ENCODE measurements at regions not wholly inside any gene's neighbourhood (a gene's known extent, or its start where the extent isn't known, plus 50 kb on each side); places are given as distances from the start of the nearest gene placed in this dataset.

DNA sequence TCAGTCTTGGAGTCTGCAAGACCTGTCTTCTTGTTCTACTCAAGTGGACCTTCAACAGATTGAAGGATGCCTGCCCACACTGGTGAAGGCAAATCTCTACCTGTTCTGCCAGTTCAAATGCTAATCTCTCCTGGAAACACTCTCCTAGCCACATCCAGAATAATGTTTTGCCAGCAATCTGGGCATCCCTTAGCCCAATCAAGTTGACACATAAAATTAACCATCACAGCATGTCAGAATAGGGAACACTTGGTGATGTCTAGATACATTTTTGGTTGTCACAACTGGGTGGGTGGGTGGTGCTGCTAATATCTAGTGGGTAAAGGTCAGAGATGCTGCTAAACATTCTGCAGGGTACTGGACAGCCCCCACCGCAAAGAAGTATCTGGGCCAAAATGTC, 744.9 kb upstream of the SOX9 start:
- H3K4me1 ChIP-seq = no peaks in the 10 kb centered on the region
- ATAC-seq (no peak), DNase-seq (ENCODE audit: low read depth in 1 of 2, low spot score in 1 of 2) (no peak), FAIRE-seq (no peak)
- H3K4me3 ChIP-seq = no peak overlapping the region
- POLR2A ChIA-PET = no interaction called here
- CTCF ChIA-PET = interaction anchor here (1.2 to 1.8 kb wide), 2 partner anchors 85 to 608 kb away, joined by 3 to 4 read pairs; no protein-coding TSS in a partner anchor
- H3K4me2 ChIP-seq = no peak overlapping the region
- WGBS (ENCODE audit: missing lambda C conversion rate) = 88% methylated on average over 1 of the region's 1 CpG
- H3K9me3 ChIP-seq = no peaks in the 10 kb centered on the region
- TF ChIP-seq RARB (CRISPR knock-in tag; IDR thresholded peaks at IDR 0.05) = no peak
- no peak for TF ChIP-seq NR3C1 (IDR thresholded peaks at IDR 0.05)
- no peak for TF ChIP-seq HOXA7 (CRISPR knock-in tag; IDR thresholded peaks at IDR 0.05)
- TF ChIP-seq MYC (IDR thresholded peaks at IDR 0.05; ENCODE audit: borderline replicate concordance, low read length) = no peak
- TF ChIP-seq CBX2 (IDR thresholded peaks at IDR 0.05; ENCODE audit: borderline replicate concordance, low read depth) = no peak
- TF ChIP-seq SMC3 (IDR thresholded peaks at IDR 0.05) = no peak
- TF ChIP-seq HEYL (CRISPR knock-in tag; IDR thresholded peaks at IDR 0.05) = no peak
- TF ChIP-seq GATA3 (IDR thresholded peaks at IDR 0.05; ENCODE audit: borderline replicate concordance) = no peak
- no peak for TF ChIP-seq NFE2L2 (conservative IDR thresholded peaks at IDR 0.05; ENCODE audit: low read length)
- no peak for TF ChIP-seq RCOR1 (IDR thresholded peaks at IDR 0.05; ENCODE audit: low read depth, low read length)
- no peak for TF ChIP-seq CHD2 (IDR thresholded peaks at IDR 0.05; ENCODE audit: low read length, partially characterized antibody)
- no peak for TF ChIP-seq POLR2AphosphoS2 (conservative IDR thresholded peaks at IDR 0.05; ENCODE audit: low read length)
- TF ChIP-seq, protein P1, sequence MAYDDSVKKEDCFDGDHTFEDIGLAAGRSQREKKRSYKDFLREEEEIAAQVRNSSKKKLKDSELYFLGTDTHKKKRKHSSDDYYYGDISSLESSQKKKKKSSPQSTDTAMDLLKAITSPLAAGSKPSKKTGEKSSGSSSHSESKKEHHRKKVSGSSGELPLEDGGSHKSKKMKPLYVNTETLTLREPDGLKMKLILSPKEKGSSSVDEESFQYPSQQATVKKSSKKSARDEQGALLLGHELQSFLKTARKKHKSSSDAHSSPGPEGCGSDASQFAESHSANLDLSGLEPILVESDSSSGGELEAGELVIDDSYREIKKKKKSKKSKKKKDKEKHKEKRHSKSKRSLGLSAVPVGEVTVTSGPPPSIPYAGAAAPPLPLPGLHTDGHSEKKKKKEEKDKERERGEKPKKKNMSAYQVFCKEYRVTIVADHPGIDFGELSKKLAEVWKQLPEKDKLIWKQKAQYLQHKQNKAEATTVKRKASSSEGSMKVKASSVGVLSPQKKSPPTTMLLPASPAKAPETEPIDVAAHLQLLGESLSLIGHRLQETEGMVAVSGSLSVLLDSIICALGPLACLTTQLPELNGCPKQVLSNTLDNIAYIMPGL (CRISPR knock-in tag; IDR thresholded peaks at IDR 0.05; ENCODE audit: borderline replicate concordance) = no peak
- TF ChIP-seq, protein P2, sequence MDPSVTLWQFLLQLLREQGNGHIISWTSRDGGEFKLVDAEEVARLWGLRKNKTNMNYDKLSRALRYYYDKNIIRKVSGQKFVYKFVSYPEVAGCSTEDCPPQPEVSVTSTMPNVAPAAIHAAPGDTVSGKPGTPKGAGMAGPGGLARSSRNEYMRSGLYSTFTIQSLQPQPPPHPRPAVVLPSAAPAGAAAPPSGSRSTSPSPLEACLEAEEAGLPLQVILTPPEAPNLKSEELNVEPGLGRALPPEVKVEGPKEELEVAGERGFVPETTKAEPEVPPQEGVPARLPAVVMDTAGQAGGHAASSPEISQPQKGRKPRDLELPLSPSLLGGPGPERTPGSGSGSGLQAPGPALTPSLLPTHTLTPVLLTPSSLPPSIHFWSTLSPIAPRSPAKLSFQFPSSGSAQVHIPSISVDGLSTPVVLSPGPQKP (IDR thresholded peaks at IDR 0.05; ENCODE audit: low read depth, low read length) = no peak
- TF ChIP-seq ZFP36 (IDR thresholded peaks at IDR 0.05; ENCODE audit: borderline replicate concordance, partially characterized antibody) = no peak
- no peak overlapping the region for H3K27ac ChIP-seq

DNA sequence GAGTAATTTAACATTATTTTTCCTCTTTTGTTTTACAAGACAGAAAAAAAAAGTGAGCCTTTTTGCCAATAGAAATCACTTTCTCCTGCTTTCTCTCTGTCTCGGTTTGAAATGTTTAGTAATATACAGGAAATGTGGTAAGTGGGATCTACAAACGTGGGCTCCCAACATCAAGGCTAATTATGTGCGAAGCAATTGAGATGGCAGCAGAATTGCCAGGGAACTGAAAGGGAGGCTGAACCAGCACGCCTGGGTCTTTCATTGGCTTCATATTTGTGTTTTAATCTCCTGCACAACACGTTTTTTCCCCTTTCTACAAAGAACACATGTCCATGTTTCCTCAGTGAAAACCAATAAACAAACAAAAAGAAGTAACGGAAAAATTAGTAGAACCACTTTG, 743.9 kb upstream of the SOX9 start:
- Histone ChIP-seq H3K4me1 (no peaks in the 10 kb centered on the region), H3K27ac (no peak overlapping the region), H3K4me3 (no peak overlapping the region), H3K9me3 (no peaks in the 10 kb centered on the region), H3K4me2 (no peak overlapping the region)
- no peak for FAIRE-seq
- no peak for ATAC-seq
- TF ChIP-seq ZSCAN20 (CRISPR knock-in tag; IDR thresholded peaks at IDR 0.05) = no peak
- TF ChIP-seq, protein P1 (CRISPR knock-in tag; IDR thresholded peaks at IDR 0.05; ENCODE audit: borderline replicate concordance) = no peak
- TF ChIP-seq CHD2 (IDR thresholded peaks at IDR 0.05; ENCODE audit: low read length, partially characterized antibody) = no peak
- CTCF ChIA-PET = interaction anchor here (1.0 to 1.8 kb wide), 3 partner anchors 11 to 84 kb away, joined by 3 to 4 read pairs (median 3); no protein-coding TSS in a partner anchor
- 38% methylated on average over 6 of the region's 6 CpGs for WGBS (ENCODE audit: missing lambda C conversion rate)
- no peak for DNase-seq (ENCODE audit: low read depth in 1 of 2, low spot score in 1 of 2)
- POLR2A ChIA-PET = no interaction called here

DNA sequence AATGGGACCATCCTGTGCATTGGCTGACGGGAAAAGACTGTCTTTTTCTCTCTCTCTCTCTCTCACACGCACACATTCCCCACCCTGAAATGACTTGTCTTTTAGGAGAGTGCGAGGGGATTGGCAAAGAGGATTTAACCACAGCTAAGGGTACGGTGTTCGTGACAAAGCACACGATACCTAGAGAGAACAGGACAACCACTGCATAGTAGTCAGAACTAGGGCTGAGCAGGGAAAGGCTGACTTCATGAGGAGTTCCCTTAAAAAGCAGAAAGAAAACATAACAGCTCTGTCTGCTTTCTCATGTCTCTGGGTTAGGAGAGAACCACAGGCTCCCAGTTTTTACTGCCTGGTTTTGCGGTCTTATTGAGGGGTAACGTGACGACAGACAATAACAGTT, 742.8 kb upstream of the SOX9 start:
- FAIRE-seq (no peak), ATAC-seq (no peak), DNase-seq (ENCODE audit: low read depth in 1 of 2, low spot score in 1 of 2) (no peak)
- ChIA-PET CTCF (interaction anchor here (0.6 to 1.6 kb wide), 3 partner anchors 11 to 96 kb away, joined by 3 read pairs; no protein-coding TSS in a partner anchor), POLR2A (no interaction called here)
- no peak overlapping the region for H3K4me3 ChIP-seq
- TF ChIP-seq, protein P3, sequence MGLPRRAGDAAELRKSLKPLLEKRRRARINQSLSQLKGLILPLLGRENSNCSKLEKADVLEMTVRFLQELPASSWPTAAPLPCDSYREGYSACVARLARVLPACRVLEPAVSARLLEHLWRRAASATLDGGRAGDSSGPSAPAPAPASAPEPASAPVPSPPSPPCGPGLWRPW (IDR thresholded peaks at IDR 0.05) = no peak
- TF ChIP-seq KDM5A (IDR thresholded peaks at IDR 0.05) (no peak), TFCP2L1 (CRISPR knock-in tag; IDR thresholded peaks at IDR 0.05) (no peak), NR3C1 (IDR thresholded peaks at IDR 0.05) (no peak), SMC3 (IDR thresholded peaks at IDR 0.05) (no peak), HOXB13 (CRISPR knock-in tag; IDR thresholded peaks at IDR 0.05; ENCODE audit: low read depth) (no peak), CHD4 (IDR thresholded peaks at IDR 0.05; ENCODE audit: borderline replicate concordance) (no peak), HDAC2 (IDR thresholded peaks at IDR 0.05) (no peak), ZNF302 (CRISPR knock-in tag; IDR thresholded peaks at IDR 0.05) (no peak)
- TF ChIP-seq, protein P4, sequence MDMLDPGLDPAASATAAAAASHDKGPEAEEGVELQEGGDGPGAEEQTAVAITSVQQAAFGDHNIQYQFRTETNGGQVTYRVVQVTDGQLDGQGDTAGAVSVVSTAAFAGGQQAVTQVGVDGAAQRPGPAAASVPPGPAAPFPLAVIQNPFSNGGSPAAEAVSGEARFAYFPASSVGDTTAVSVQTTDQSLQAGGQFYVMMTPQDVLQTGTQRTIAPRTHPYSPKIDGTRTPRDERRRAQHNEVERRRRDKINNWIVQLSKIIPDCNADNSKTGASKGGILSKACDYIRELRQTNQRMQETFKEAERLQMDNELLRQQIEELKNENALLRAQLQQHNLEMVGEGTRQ (IDR thresholded peaks at IDR 0.05) = no peak
- H3K4me1 ChIP-seq = no peaks in the 10 kb centered on the region
- 69% methylated on average over 9 of the region's 9 CpGs for WGBS (ENCODE audit: missing lambda C conversion rate)
- H3K27ac ChIP-seq = no peak overlapping the region
- H3K9me3 ChIP-seq = no peaks in the 10 kb centered on the region
- H3K4me2 ChIP-seq = no peak overlapping the region
